Hepatocyte (in vitro differentiated cells): ENCODE measurements at regions not wholly inside any gene's neighbourhood (a gene's known extent, or its start where the extent isn't known, plus 50 kb on each side); places are given as distances from the start of the nearest gene placed in this dataset.

Experiments used
- EZH2phosphoT487 ChIP-seq: fragments of 200-600 bp; sonication (generic); IDR thresholded peaks from one replicate; pipeline ENCODE4 v1.6.1; 2018; ENCODE audit warnings: antibody characterized with exemption, mild to moderate bottlenecking, low read depth, moderate library complexity; ENCODE audit not compliant: unreplicated experiment, severe bottlenecking
- TF ChIP-seq, protein P1 (sequence below): fragments of 200-600 bp; sonication (generic); IDR thresholded peaks from 2 replicates; pipeline ENCODE4 v1.5.1; 2016; ENCODE audit warnings: antibody characterized with exemption, mild to moderate bottlenecking; ENCODE audit not compliant: poor library complexity

GRCh38 chr3:115357456-115357855 is 210.4 kb upstream of the ZBTB20 start:
- no peak for TF ChIP-seq EZH2phosphoT487
- TF ChIP-seq, protein P1, sequence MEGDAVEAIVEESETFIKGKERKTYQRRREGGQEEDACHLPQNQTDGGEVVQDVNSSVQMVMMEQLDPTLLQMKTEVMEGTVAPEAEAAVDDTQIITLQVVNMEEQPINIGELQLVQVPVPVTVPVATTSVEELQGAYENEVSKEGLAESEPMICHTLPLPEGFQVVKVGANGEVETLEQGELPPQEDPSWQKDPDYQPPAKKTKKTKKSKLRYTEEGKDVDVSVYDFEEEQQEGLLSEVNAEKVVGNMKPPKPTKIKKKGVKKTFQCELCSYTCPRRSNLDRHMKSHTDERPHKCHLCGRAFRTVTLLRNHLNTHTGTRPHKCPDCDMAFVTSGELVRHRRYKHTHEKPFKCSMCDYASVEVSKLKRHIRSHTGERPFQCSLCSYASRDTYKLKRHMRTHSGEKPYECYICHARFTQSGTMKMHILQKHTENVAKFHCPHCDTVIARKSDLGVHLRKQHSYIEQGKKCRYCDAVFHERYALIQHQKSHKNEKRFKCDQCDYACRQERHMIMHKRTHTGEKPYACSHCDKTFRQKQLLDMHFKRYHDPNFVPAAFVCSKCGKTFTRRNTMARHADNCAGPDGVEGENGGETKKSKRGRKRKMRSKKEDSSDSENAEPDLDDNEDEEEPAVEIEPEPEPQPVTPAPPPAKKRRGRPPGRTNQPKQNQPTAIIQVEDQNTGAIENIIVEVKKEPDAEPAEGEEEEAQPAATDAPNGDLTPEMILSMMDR, result no peak
